Kidney (tissue), 13 donors: ENCODE measurements at regions not wholly inside any gene's neighbourhood (a gene's known extent, or its start where the extent isn't known, plus 50 kb on each side); places are given as distances from the start of the nearest gene placed in this dataset.

Source experiments
- DNase-seq, 5 donors: peaks; one replicate each; pipeline ENCODE4 v3.0.0-alpha.2; 2013 to 2020
- FAIRE-seq: peaks from 2 replicates; lab custom pipeline; 2012; peaks lifted over from hg19 to GRCh38; lab: Jason Lieb, UNC
- H3K27ac ChIP-seq, 2 donors: one replicate each; pipeline ENCODE4 v1.7.0; 2013; ENCODE audit warnings: low read depth in 2 of 2, low read length in 2 of 2, inconsistent platforms in 1 of 2
- H3K27me3 ChIP-seq: one replicate; pipeline ENCODE4 v1.7.1; 2013; ENCODE audit warnings: low read length, inconsistent platforms; ENCODE audit not compliant: control insufficient read depth, insufficient read depth
- H3K36me3 ChIP-seq, 3 donors: one replicate each; pipeline versions ENCODE4 v1.7.0 to v1.7.1; 2013; ENCODE audit warnings: low read length in 3 of 3, control low read depth in 1 of 3, inconsistent platforms in 1 of 3; ENCODE audit not compliant: insufficient read depth in 3 of 3, control insufficient read depth in 2 of 3
- H3K4me1 ChIP-seq, 3 donors: one replicate each; pipeline versions ENCODE4 v1.7.0 to v1.7.1; 2013; ENCODE audit warnings: low read length in 3 of 3, inconsistent platforms in 1 of 3, low read depth in 1 of 3; ENCODE audit not compliant: control insufficient read depth in 2 of 3, insufficient read depth in 2 of 3
- H3K4me3 ChIP-seq, 3 donors: one replicate each; pipeline versions ENCODE4 v1.7.0 to v1.8.1; 2013; ENCODE audit warnings: low read length in 3 of 3, control low read depth in 1 of 3, inconsistent platforms in 1 of 3
- H3K9ac ChIP-seq, 3 donors: one replicate each; pipeline versions ENCODE4 v1.7.0 to v1.7.1; 2013; ENCODE audit warnings: low read length in 3 of 3, control low read depth in 1 of 3, inconsistent platforms in 1 of 3
- H3K9me3 ChIP-seq, 3 donors: one replicate each; pipeline versions ENCODE4 v1.7.0 to v1.7.1; 2013; ENCODE audit warnings: low read length in 3 of 3, control low read depth in 1 of 3, inconsistent platforms in 1 of 3; ENCODE audit not compliant: control insufficient read depth in 2 of 3, insufficient read depth in 1 of 3
- intact Hi-C: fragments of 100-400 bp; cut with DNase I; formaldehyde crosslinking; loops from one replicate; pipeline ENCODE4 v1.11.1; 2022
- TF ChIP-seq, protein P1 (sequence below): IDR thresholded peaks from 3 replicates; pipeline ENCODE4 v1.5.1; 2012; ENCODE audit warnings: mild to moderate bottlenecking, moderate library complexity, borderline replicate concordance; ENCODE audit not compliant: insufficient read depth; ENCODE audit errors: extremely low read depth
- donor health status: control.
- donor health status: control.
- donor health status: control.
- donor health status: control.
- donor health status: control.
- donor health status: DM: yes; HTN: yes; CAD: no.
- donor health status: Normal renal cell carcinoma (clear cell type).

DNA sequence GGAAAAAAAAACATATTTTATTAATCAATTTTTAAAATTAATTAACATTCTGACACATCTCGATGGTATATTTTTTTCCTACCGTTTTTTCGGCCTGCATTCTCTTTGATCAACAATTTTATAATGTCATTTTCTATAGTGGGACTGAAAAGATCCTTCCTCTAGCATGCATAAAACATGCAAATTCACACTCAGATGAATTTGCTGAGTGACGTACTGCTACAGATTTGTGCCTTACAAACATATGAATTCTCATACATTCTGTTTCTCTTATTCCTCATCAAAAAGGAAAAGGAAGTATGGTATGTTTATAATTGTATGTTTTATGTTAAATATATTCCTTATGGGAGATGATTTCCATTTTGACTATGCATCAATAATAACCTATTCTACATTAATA is 458.2 kb downstream of the TSHZ3 start:
- no peak for FAIRE-seq
- no peak for DNase-seq
- TF ChIP-seq, protein P1, sequence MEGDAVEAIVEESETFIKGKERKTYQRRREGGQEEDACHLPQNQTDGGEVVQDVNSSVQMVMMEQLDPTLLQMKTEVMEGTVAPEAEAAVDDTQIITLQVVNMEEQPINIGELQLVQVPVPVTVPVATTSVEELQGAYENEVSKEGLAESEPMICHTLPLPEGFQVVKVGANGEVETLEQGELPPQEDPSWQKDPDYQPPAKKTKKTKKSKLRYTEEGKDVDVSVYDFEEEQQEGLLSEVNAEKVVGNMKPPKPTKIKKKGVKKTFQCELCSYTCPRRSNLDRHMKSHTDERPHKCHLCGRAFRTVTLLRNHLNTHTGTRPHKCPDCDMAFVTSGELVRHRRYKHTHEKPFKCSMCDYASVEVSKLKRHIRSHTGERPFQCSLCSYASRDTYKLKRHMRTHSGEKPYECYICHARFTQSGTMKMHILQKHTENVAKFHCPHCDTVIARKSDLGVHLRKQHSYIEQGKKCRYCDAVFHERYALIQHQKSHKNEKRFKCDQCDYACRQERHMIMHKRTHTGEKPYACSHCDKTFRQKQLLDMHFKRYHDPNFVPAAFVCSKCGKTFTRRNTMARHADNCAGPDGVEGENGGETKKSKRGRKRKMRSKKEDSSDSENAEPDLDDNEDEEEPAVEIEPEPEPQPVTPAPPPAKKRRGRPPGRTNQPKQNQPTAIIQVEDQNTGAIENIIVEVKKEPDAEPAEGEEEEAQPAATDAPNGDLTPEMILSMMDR: no peak
- Histone ChIP-seq H3K27me3 (no peaks in the 10 kb centered on the region), H3K9me3 (no peaks in the 10 kb centered on the region), H3K4me1 (no peaks in the 10 kb centered on the region), H3K4me3 (no peak overlapping the region), H3K27ac (no peak overlapping the region), H3K9ac (no peak overlapping the region), H3K36me3 (no peaks in the 10 kb centered on the region)
- intact Hi-C loops: no loop called here

DNA sequence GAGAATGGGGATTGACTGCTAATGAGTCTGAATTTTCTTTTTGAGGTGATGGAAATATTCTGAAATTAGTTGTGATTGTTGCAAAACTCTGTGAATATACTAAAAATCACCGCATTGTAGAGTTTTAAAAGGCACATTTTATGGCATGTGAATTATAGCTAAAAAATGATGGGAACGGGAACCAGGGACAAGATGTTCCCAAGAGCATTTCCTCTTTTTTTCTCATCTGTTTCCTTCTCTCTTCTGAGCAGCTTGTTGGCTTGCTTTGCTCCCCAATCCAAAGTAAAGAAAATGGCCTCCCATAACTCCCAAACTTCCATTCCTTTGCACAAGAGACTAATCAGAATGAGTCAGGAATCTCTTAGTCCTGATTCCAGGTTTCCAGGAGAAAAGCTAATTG is 459.2 kb downstream of the TSHZ3 start:
- DNase-seq: no peak
- no peaks in the 10 kb centered on the region for H3K4me1 ChIP-seq
- intact Hi-C loops: no loop called here
- FAIRE-seq: no peak
- no peaks in the 10 kb centered on the region for H3K27me3 ChIP-seq
- TF ChIP-seq, protein P1: no peak
- no peak overlapping the region for H3K9ac ChIP-seq
- H3K36me3 ChIP-seq: no peaks in the 10 kb centered on the region
- H3K27ac ChIP-seq: no peak overlapping the region
- H3K4me3 ChIP-seq: no peak overlapping the region
- H3K9me3 ChIP-seq: no peaks in the 10 kb centered on the region

DNA sequence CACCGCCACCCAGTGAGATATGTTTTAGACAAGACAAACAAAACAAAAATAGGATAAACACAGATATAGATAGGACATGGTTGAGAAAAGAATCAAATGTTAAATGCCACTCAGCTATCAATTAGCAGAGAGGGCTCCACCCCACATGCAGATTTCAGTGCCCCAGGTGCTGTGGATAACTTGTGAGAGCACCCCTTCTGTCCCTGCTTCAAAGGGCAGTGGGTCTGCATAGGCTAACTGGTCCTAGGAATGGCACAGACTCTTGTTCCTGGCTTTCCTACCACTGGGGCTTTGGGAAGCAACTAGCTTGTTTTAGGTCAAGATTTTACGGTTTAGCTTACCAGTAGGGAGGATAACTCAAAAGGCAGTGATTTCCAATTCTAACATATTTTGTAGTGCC is 460.3 kb downstream of the TSHZ3 start:
- TF ChIP-seq, protein P1: no peak
- H3K9ac ChIP-seq: no peak overlapping the region
- H3K9me3 ChIP-seq: no peaks in the 10 kb centered on the region
- H3K36me3 ChIP-seq: no peaks in the 10 kb centered on the region
- no peak overlapping the region for H3K4me3 ChIP-seq
- no peak overlapping the region for H3K27ac ChIP-seq
- DNase-seq: no peak
- intact Hi-C loops: no loop called here
- H3K27me3 ChIP-seq: no peaks in the 10 kb centered on the region
- no peak for FAIRE-seq
- no peaks in the 10 kb centered on the region for H3K4me1 ChIP-seq

DNA sequence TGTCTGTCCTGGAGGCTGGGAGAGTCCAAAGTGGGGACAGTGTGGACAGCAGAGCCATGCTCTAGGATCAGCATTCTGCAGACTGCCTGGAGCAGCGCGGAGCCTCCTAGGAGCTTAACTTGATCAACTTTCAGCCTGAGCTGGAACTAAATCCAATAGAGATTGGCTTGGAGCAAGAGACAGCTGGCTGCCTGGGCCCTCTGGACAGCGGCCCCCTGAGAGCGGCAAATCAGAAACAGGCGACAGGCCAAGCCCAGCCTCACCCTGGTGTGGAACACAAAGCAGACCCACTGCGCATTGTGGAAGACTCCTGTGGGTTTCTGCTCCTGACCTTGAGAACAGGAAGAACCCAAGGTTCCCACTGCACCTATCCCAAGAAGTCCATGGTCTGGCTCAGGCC is 462.2 kb downstream of the TSHZ3 start:
- Histone ChIP-seq H3K27me3 (no peaks in the 10 kb centered on the region), H3K27ac (no peak overlapping the region), H3K9me3 (no peaks in the 10 kb centered on the region), H3K36me3 (no peaks in the 10 kb centered on the region), H3K9ac (no peak overlapping the region), H3K4me3 (no peak overlapping the region), H3K4me1 (no peaks in the 10 kb centered on the region)
- intact Hi-C loops: no loop called here
- FAIRE-seq (no peak), DNase-seq (no peak)
- TF ChIP-seq, protein P1: no peak
